HepG2 (cell line): ENCODE measurements at regions not wholly inside any gene's neighbourhood (a gene's known extent, or its start where the extent isn't known, plus 50 kb on each side); places are given as distances from the start of the nearest gene placed in this dataset.
A peak's percentile ranks its signal among the peaks of the same experiment; 100 is the strongest.

Experiments
- ATAC-seq: fragments of 200-7000 bp; cut with Tn5 transposase; 3 replicates; pipeline ENCODE4 v1.9.1; 2020; ENCODE audit warnings: mild to moderate bottlenecking, moderate library complexity
- BruUV-seq: library from RNA; stranded (reverse); fragments of 400-500 nt; replicated peaks from 2 replicates; lab custom pipeline; 2021; lab: Mats Ljungman, UMichigan
- CTCF ChIA-PET: fragments of 300-600 bp; formaldehyde crosslinking; extraction: SDS; loops from one replicate; lab custom pipeline; 2021; ENCODE audit warnings: low total read pairs, inconsistent platforms, low intra/inter-chr PET ratio; lab: Yijun Ruan, JAX
- POLR2A ChIA-PET: fragments of 350-600 bp; sonication (Branson Sonifier 250); formaldehyde crosslinking; loops from one replicate; lab custom pipeline; 2020; ENCODE audit warnings: antibody characterized with exemption, inconsistent platforms; lab: Yijun Ruan, JAX
- DNase-seq: peaks from one replicate; pipeline ENCODE4 v3.0.0-alpha.2; 2015; ENCODE audit warnings: low spot score
- FAIRE-seq: peaks from 3 replicates; lab custom pipeline; 2011; peaks lifted over from hg19 to GRCh38; lab: Jason Lieb, UNC
- H2AFZ ChIP-seq: one replicate; pipeline ENCODE4 v1.6.1; 2011; ENCODE audit warnings: low read length, inconsistent platforms
- H3K27ac ChIP-seq: fragments of 300-600 bp; 3 replicates; pipeline ENCODE4 v1.8.0; 2011; ENCODE audit warnings: mixed run types, mild to moderate bottlenecking, mixed read lengths, low read length, inconsistent platforms; ENCODE audit not compliant: insufficient read depth; ENCODE audit errors: extremely low read length
- H3K27me3 ChIP-seq, 2 experiments: fragments of 200-600 bp in 1 of 2; 2 replicates in 1 of 2; 3 replicates in 1 of 2; pipeline versions ENCODE4 v1.6.0 to v1.8.0; 2011; ENCODE audit warnings: low read length in 2 of 2, mild to moderate bottlenecking in 2 of 2, moderate library complexity in 2 of 2, inconsistent platforms in 1 of 2; ENCODE audit not compliant: insufficient read depth in 2 of 2, control insufficient read depth in 1 of 2
- H3K36me3 ChIP-seq, 2 experiments: fragments of 200-600 bp in 1 of 2; replicated peaks in 1 of 2; 2 replicates in 1 of 2; 3 replicates in 1 of 2; pipeline versions ENCODE4 v1.5.1 to v1.8.0; 2011; ENCODE audit warnings: low read length in 2 of 2, inconsistent platforms in 1 of 2; ENCODE audit not compliant: insufficient read depth in 2 of 2, control insufficient read depth in 1 of 2
- H3K4me1 ChIP-seq: 2 replicates; pipeline ENCODE4 v1.5.1; 2012; ENCODE audit warnings: low read length, inconsistent platforms; ENCODE audit not compliant: insufficient read depth
- H3K4me2 ChIP-seq: 2 replicates; pipeline ENCODE4 v1.6.0; 2011; ENCODE audit warnings: low read depth, low read length, inconsistent platforms
- H3K4me3 ChIP-seq, 3 experiments: fragments of 200-600 bp in 1 of 3; sonication (generic), shearing (Covaris generic) in 1 of 3; replicated peaks in 1 of 3; 2 replicates each; pipeline ENCODE4 v1.5.1; 2011 to 2016; ENCODE audit warnings: low read length in 3 of 3, inconsistent platforms in 2 of 3, low read depth in 2 of 3, mild to moderate bottlenecking in 2 of 3, control low read depth in 1 of 3, mixed read lengths in 1 of 3; ENCODE audit not compliant: insufficient read depth in 1 of 3
- H3K79me2 ChIP-seq: one replicate; pipeline ENCODE4 v1.6.1; 2011; ENCODE audit warnings: low read length, inconsistent platforms; ENCODE audit not compliant: insufficient read depth
- H3K9ac ChIP-seq: 2 replicates; pipeline ENCODE4 v1.6.0; 2011; ENCODE audit warnings: mild to moderate bottlenecking, low read depth, low read length, inconsistent platforms; ENCODE audit not compliant: insufficient read depth
- H3K9me3 ChIP-seq: 2 replicates; pipeline ENCODE4 v1.5.1; 2012; ENCODE audit warnings: mild to moderate bottlenecking, low read length
- H4K20me1 ChIP-seq: 2 replicates; pipeline ENCODE4 v1.6.0; 2011; ENCODE audit warnings: inconsistent platforms, mild to moderate bottlenecking, low read length, moderate library complexity; ENCODE audit not compliant: insufficient read depth
- FOXA3 ChIP-seq: IDR thresholded peaks from 2 replicates; pipeline ENCODE4 v1.6.1; 2016; ENCODE audit warnings: missing genetic modification reagents, missing compliant biosample characterization
- ZNF629 ChIP-seq: sonication (generic); formaldehyde crosslinking; conservative IDR thresholded peaks from 2 replicates; pipeline ENCODE4 v1.5.0; 2020; ENCODE audit warnings: missing genetic modification reagents
- WGBS: methylation state at CpG from one replicate; pipeline ENCODE4 v1.1.6; 2017; ENCODE audit warnings: low lambda C conversion rate; 5-methylcytosine and 5-hydroxymethylcytosine counted together
- in situ Hi-C: cut with HindIII; loops from 2 replicates; pipeline ENCODE4 v1.10.0; 2017; ENCODE audit warnings: low pct_unique_long_range_greater_than_20kb; ENCODE audit not compliant: extremely low pct_ligation_motif_present
- intact Hi-C: fragments of 100-400 bp; cut with micrococcal nuclease; formaldehyde crosslinking; loops from one replicate; pipeline ENCODE4 v1.10.0; 2022; ENCODE audit not compliant: unreplicated experiment
- TF ChIP-seq, protein P1 (sequence below): IDR thresholded peaks from 2 replicates; pipeline ENCODE4 v1.4.0; 2020; ENCODE audit warnings: mild to moderate bottlenecking, missing genetic modification reagents
- TF ChIP-seq, protein P2 (sequence below): sonication (generic); formaldehyde crosslinking; IDR thresholded peaks from 2 replicates; pipeline ENCODE4 v1.4.0; 2020; ENCODE audit warnings: mild to moderate bottlenecking, missing genetic modification reagents

DNA sequence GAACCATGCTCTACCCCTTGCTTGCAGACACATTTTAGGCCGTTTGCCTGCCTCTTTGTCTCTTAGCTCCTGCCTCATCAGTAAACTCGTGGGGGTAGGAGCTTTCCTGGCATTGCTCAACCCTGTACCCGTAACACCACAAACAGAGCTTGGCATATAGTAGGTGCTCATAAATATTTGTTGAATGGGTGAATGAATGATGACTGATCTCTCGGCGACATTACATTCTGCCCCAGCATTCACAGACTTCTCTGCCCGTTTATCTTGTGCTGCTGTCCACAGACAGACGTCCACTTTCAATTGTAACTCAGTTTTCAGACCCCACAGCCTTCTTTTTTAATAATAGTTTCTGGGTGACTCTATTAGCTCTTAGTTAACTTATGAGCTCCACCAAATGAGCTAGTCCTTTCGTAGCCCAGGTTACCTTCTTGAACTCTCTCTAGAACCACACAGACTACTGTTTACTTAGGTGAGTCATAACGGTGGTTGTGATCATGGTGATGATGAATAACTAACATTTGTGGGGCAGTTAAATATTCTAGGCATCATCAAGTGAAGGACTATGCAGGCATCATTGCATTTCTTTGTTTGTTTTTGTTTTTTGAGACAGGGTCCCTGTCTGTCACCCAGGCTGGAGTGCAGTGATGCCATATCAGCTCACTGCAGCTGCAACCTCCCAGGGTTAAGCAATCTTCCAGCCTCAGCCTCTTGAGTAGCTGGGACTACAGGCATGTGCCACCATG is 188.4 kb downstream of the ADAMTS15 start (continued):
- TF ChIP-seq, protein P1, sequence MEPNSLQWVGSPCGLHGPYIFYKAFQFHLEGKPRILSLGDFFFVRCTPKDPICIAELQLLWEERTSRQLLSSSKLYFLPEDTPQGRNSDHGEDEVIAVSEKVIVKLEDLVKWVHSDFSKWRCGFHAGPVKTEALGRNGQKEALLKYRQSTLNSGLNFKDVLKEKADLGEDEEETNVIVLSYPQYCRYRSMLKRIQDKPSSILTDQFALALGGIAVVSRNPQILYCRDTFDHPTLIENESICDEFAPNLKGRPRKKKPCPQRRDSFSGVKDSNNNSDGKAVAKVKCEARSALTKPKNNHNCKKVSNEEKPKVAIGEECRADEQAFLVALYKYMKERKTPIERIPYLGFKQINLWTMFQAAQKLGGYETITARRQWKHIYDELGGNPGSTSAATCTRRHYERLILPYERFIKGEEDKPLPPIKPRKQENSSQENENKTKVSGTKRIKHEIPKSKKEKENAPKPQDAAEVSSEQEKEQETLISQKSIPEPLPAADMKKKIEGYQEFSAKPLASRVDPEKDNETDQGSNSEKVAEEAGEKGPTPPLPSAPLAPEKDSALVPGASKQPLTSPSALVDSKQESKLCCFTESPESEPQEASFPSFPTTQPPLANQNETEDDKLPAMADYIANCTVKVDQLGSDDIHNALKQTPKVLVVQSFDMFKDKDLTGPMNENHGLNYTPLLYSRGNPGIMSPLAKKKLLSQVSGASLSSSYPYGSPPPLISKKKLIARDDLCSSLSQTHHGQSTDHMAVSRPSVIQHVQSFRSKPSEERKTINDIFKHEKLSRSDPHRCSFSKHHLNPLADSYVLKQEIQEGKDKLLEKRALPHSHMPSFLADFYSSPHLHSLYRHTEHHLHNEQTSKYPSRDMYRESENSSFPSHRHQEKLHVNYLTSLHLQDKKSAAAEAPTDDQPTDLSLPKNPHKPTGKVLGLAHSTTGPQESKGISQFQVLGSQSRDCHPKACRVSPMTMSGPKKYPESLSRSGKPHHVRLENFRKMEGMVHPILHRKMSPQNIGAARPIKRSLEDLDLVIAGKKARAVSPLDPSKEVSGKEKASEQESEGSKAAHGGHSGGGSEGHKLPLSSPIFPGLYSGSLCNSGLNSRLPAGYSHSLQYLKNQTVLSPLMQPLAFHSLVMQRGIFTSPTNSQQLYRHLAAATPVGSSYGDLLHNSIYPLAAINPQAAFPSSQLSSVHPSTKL (CRISPR knock-in tag), result peak; percentile 16; the same call in 1 of the 2 replicates
- peak; percentile 88 for TF ChIP-seq FOXA3 (CRISPR knock-in tag)
- TF ChIP-seq, all 625 proteins: peak for 12

DNA sequence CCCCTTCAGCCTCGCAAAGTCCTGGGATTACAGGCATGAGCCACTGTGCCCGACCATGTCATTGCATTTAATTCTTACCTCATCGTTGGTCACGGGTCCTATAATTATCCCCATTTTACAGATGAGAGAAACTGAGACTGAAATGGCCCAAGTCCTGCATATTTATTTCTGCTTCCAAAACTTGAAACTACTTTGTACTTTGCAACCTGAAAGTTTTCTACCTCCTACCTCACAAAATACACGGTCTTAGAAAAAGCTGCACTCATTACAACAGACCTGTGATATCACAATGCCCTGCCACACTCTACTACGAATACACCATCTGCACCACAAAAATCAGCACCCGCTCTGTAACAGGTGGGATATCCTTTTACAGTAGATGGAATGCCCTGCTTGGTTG is 189.1 kb downstream of the ADAMTS15 start:
- TF ChIP-seq, protein P2, sequence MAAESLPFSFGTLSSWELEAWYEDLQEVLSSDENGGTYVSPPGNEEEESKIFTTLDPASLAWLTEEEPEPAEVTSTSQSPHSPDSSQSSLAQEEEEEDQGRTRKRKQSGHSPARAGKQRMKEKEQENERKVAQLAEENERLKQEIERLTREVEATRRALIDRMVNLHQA (CRISPR knock-in tag), result no peak
- 0 out of 2 replicates have a peak, but pooled peaks have one; percentile 19 for TF ChIP-seq ZNF629 (CRISPR knock-in tag)
- no peak overlapping the region for H3K9ac ChIP-seq
- CTCF ChIA-PET, result no interaction called here
- no peak overlapping the region for H3K4me3 ChIP-seq
- no TSS peak for BruUV-seq
- in situ Hi-C loops, result no loop called here
- no peaks in the 10 kb centered on the region for H4K20me1 ChIP-seq
- H3K36me3 ChIP-seq, result no peaks in the 10 kb centered on the region
- ATAC-seq (no peak), FAIRE-seq (no peak), DNase-seq (no peak)
- H3K27me3 ChIP-seq, result peaks cover 0 to 14% of the 10 kb centered on the region in 2 experiments; a peak in 1 of 5 replicates
- no peak overlapping the region for H2AFZ ChIP-seq
- intact Hi-C loops, result no loop called here
- H3K4me1 ChIP-seq, result peaks cover 28% of the 10 kb centered on the region
- no peaks in the 10 kb centered on the region for H3K9me3 ChIP-seq
- H3K27ac ChIP-seq, result no peak overlapping the region
- H3K4me2 ChIP-seq, result no peak overlapping the region
- no peaks in the 10 kb centered on the region for H3K79me2 ChIP-seq
- 78% methylated on average over 7 of the region's 7 CpGs for WGBS
- POLR2A ChIA-PET, result no interaction called here
